GM23338 (cell line): ENCODE measurements at regions not wholly inside any gene's neighbourhood (a gene's known extent, or its start where the extent isn't known, plus 50 kb on each side); places are given as distances from the start of the nearest gene placed in this dataset.

Source experiments
- ATAC-seq: fragments of 200-7000 bp; cut with Tn5 transposase; 3 replicates; pipeline ENCODE4 v1.9.1; 2020
- DNase-seq: peaks from one replicate; pipeline ENCODE4 v3.0.0-alpha.2; 2015; ENCODE audit warnings: low spot score
- H2AFZ ChIP-seq: fragments of 200-600 bp; sonication (generic); 2 replicates; pipeline ENCODE4 v1.8.0; 2016; ENCODE audit warnings: antibody characterized with exemption, mild to moderate bottlenecking, moderate library complexity
- H3F3A ChIP-seq: fragments of 200-600 bp; sonication (generic); replicated peaks from 2 replicates; pipeline ENCODE4 v1.8.0; 2017; ENCODE audit warnings: antibody characterized with exemption, mixed run types, low read depth
- H3K27ac ChIP-seq: fragments of 200-600 bp; sonication (generic); 2 replicates; pipeline ENCODE4 v1.6.1; 2016; ENCODE audit warnings: low read depth
- H3K27me3 ChIP-seq: fragments of 200-600 bp; sonication (generic); 2 replicates; pipeline ENCODE4 v1.8.0; 2016; ENCODE audit warnings: mild to moderate bottlenecking, mixed run types, moderate library complexity; ENCODE audit not compliant: insufficient read depth
- H3K36me3 ChIP-seq: fragments of 200-600 bp; sonication (generic); 2 replicates; pipeline ENCODE4 v1.8.0; 2016; ENCODE audit warnings: mild to moderate bottlenecking; ENCODE audit not compliant: insufficient read depth
- H3K4me1 ChIP-seq: fragments of 200-600 bp; sonication (generic); 2 replicates; pipeline ENCODE4 v1.8.0; 2016; ENCODE audit warnings: mild to moderate bottlenecking, moderate library complexity; ENCODE audit not compliant: insufficient read depth
- H3K4me2 ChIP-seq: fragments of 200-600 bp; sonication (generic); 2 replicates; pipeline ENCODE4 v1.7.1; 2017; ENCODE audit warnings: mixed run types
- H3K4me3 ChIP-seq: fragments of 200-600 bp; sonication (generic); 2 replicates; pipeline ENCODE4 v1.6.1; 2016; ENCODE audit warnings: mixed run types
- H3K79me2 ChIP-seq: fragments of 200-600 bp; sonication (generic); replicated peaks from 2 replicates; pipeline ENCODE4 v1.8.0; 2017; ENCODE audit warnings: mild to moderate bottlenecking; ENCODE audit not compliant: insufficient read depth
- H3K9me2 ChIP-seq: fragments of 200-600 bp; sonication (generic); 2 replicates; pipeline ENCODE4 v1.8.0; 2017; ENCODE audit not compliant: insufficient read depth
- H4K20me1 ChIP-seq: fragments of 200-600 bp; sonication (generic); replicated peaks from 2 replicates; pipeline ENCODE4 v1.8.0; 2017; ENCODE audit warnings: mild to moderate bottlenecking; ENCODE audit not compliant: insufficient read depth
- H3K27ac Mint-ChIP-seq: 2 replicates; pipeline ENCODE4 v1.8.0; 2020; ENCODE audit warnings: inconsistent platforms, mild to moderate bottlenecking, moderate library complexity, mixed read lengths
- H3K27me3 Mint-ChIP-seq: 3 replicates; pipeline ENCODE4 v1.8.0; 2022; ENCODE audit warnings: low read depth, mild to moderate bottlenecking, moderate library complexity, mixed read lengths, inconsistent platforms; ENCODE audit not compliant: insufficient read depth, poor library complexity
- H3K36me3 Mint-ChIP-seq: 3 replicates; pipeline ENCODE4 v1.8.0; 2021; ENCODE audit warnings: low read depth, mild to moderate bottlenecking, inconsistent platforms, moderate library complexity, mixed read lengths
- H3K4me1 Mint-ChIP-seq: 3 replicates; pipeline ENCODE4 v1.8.0; 2020; ENCODE audit warnings: mild to moderate bottlenecking, inconsistent platforms, mixed read lengths
- H3K4me3 Mint-ChIP-seq: 3 replicates; pipeline ENCODE4 v1.8.0; 2021; ENCODE audit warnings: moderate library complexity, mild to moderate bottlenecking, inconsistent platforms, mixed read lengths
- H3K9me3 Mint-ChIP-seq: 3 replicates; pipeline ENCODE4 v1.8.0; 2020; ENCODE audit warnings: moderate library complexity, mild to moderate bottlenecking, inconsistent platforms, mixed read lengths
- EZH2 ChIP-seq: fragments of 200-600 bp; sonication (generic); IDR thresholded peaks from one replicate; pipeline ENCODE4 v1.8.0; 2017; ENCODE audit warnings: antibody characterized with exemption, mild to moderate bottlenecking, low read depth; ENCODE audit not compliant: unreplicated experiment
- POLR2AphosphoS5 ChIP-seq: IDR thresholded peaks from 2 replicates; pipeline ENCODE4 v1.6.1; 2016; ENCODE audit warnings: antibody characterized with exemption, low read depth
- STAT1 ChIP-seq: IDR thresholded peaks from one replicate; pipeline ENCODE4 v1.6.1; 2016; ENCODE audit warnings: antibody characterized with exemption; ENCODE audit not compliant: unreplicated experiment
- ZNF114 ChIP-seq: fragments of 250-450 bp; sonication (Bioruptor Pico); IDR thresholded peaks from 2 replicates; pipeline ENCODE4 v1.5.0; 2020; ENCODE audit warnings: mild to moderate bottlenecking, moderate library complexity
- ZNF331 ChIP-seq: fragments of 250-450 bp; sonication (Bioruptor Pico); IDR thresholded peaks from 2 replicates; pipeline ENCODE4 v1.5.0; 2020; ENCODE audit warnings: low read depth, mild to moderate bottlenecking, moderate library complexity
- TF ChIP-seq, protein P1 (sequence below): IDR thresholded peaks from one replicate; pipeline ENCODE4 v1.6.1; 2018; ENCODE audit warnings: antibody characterized with exemption; ENCODE audit not compliant: unreplicated experiment
- TF ChIP-seq, protein P2 (sequence below): fragments of 250-450 bp; sonication (Bioruptor Pico); IDR thresholded peaks from 2 replicates; pipeline ENCODE4 v1.5.0; 2020; ENCODE audit warnings: mild to moderate bottlenecking, moderate library complexity
- TF ChIP-seq, protein P3 (sequence below), 2 experiments: fragments of 200-600 bp in 1 of 2; sonication (generic) in 1 of 2; conservative IDR thresholded peaks; 2 replicates each; pipeline versions ENCODE4 v1.5.1 to v1.6.1; 2016 to 2017; ENCODE audit warnings: antibody characterized with exemption in 2 of 2, low read depth in 2 of 2, mild to moderate bottlenecking in 2 of 2, moderate library complexity in 1 of 2

DNA sequence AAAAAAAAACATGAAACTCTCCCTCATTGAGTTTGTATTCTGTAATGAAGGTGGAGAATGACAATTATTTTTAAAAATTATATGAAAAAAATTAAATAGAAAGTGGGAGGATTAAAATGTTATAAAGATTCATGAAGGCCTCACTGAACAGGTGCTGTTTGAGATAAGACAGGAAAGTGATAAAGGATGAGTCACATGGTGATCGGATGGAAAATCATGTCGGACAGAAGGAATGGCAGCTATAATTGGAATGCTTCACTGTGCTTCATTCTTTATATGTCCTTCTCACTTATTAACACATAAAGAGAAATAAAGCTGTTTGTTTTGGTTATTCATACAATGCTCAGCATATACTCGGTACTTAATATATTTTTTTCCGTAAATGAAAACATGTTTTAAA lies 464.5 kb upstream of the RGMB start (continued):
- TF ChIP-seq, protein P1, sequence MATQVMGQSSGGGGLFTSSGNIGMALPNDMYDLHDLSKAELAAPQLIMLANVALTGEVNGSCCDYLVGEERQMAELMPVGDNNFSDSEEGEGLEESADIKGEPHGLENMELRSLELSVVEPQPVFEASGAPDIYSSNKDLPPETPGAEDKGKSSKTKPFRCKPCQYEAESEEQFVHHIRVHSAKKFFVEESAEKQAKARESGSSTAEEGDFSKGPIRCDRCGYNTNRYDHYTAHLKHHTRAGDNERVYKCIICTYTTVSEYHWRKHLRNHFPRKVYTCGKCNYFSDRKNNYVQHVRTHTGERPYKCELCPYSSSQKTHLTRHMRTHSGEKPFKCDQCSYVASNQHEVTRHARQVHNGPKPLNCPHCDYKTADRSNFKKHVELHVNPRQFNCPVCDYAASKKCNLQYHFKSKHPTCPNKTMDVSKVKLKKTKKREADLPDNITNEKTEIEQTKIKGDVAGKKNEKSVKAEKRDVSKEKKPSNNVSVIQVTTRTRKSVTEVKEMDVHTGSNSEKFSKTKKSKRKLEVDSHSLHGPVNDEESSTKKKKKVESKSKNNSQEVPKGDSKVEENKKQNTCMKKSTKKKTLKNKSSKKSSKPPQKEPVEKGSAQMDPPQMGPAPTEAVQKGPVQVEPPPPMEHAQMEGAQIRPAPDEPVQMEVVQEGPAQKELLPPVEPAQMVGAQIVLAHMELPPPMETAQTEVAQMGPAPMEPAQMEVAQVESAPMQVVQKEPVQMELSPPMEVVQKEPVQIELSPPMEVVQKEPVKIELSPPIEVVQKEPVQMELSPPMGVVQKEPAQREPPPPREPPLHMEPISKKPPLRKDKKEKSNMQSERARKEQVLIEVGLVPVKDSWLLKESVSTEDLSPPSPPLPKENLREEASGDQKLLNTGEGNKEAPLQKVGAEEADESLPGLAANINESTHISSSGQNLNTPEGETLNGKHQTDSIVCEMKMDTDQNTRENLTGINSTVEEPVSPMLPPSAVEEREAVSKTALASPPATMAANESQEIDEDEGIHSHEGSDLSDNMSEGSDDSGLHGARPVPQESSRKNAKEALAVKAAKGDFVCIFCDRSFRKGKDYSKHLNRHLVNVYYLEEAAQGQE, result no peak
- no peak for TF ChIP-seq STAT1

DNA sequence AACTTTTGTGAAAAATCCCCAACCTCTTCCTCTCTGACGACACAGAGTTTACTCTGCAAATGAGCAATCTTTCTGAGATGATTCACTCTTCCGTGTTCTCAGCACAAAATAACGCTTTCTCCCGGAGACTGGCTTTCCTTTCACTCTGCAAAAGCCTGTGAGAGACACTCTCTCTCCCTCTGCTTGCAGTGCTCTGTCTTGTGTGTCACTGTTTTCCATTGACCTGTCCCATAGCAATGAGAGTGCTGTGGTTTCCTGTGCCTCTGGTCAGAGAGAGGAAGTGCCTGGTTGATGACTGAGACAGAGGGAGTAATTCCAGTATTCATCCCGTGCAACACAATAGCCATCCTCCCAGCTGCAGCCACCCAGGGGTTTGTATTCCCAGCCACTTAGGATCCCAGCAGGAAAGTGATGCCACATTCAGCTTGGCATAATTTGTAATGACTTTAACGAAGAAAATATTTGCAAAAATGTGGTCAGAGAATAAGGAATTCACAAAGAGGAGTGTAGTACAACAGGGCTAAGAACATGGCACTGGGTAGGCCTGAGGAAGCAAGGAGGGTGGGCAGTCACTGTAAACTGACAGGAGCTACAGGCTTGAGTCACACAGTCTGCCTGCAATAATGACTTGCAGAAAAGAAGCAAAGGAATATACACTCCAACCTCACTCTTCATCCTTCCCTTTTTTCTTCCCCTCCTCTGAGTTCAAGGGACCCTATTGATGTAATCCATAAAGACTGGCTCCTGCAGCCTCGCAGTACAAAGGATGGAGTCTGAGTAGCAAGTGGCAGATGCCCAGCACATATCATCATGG lies 463.5 kb upstream of the RGMB start:
- H3K4me2 ChIP-seq, result peak overlapping the region; percentile 18
- H3K27ac ChIP-seq, result peak overlapping the region; percentile 52; the same call in 1 of the 2 replicates
- ATAC-seq, result peak; percentile 99
- no peaks in the 10 kb centered on the region for H3F3A ChIP-seq
- H3K4me3 Mint-ChIP-seq, result peak overlapping the region; percentile 5; the same call in 1 of the 3 replicates
- peak overlapping the region; percentile 54; the same call in 1 of the 2 replicates for H2AFZ ChIP-seq
- H3K27ac Mint-ChIP-seq, result peak overlapping the region; percentile 92
- H3K4me1 ChIP-seq, result peaks cover 15% of the 10 kb centered on the region
- no peaks in the 10 kb centered on the region for H3K36me3 Mint-ChIP-seq
- H3K4me1 Mint-ChIP-seq, result peaks cover 14% of the 10 kb centered on the region
- no peaks in the 10 kb centered on the region for H3K36me3 ChIP-seq
- peak; percentile 68 for DNase-seq
- no peaks in the 10 kb centered on the region for H3K9me3 Mint-ChIP-seq
- H3K4me3 ChIP-seq, result no peak overlapping the region
- H4K20me1 ChIP-seq, result no peaks in the 10 kb centered on the region
- peaks cover 2% of the 10 kb centered on the region for H3K27me3 Mint-ChIP-seq
- no peaks in the 10 kb centered on the region for H3K27me3 ChIP-seq
- no peaks in the 10 kb centered on the region for H3K79me2 ChIP-seq
- no peaks in the 10 kb centered on the region for H3K9me2 ChIP-seq
- TF ChIP-seq ZNF331 (CRISPR knock-in tag), result no peak
- TF ChIP-seq, protein P2, sequence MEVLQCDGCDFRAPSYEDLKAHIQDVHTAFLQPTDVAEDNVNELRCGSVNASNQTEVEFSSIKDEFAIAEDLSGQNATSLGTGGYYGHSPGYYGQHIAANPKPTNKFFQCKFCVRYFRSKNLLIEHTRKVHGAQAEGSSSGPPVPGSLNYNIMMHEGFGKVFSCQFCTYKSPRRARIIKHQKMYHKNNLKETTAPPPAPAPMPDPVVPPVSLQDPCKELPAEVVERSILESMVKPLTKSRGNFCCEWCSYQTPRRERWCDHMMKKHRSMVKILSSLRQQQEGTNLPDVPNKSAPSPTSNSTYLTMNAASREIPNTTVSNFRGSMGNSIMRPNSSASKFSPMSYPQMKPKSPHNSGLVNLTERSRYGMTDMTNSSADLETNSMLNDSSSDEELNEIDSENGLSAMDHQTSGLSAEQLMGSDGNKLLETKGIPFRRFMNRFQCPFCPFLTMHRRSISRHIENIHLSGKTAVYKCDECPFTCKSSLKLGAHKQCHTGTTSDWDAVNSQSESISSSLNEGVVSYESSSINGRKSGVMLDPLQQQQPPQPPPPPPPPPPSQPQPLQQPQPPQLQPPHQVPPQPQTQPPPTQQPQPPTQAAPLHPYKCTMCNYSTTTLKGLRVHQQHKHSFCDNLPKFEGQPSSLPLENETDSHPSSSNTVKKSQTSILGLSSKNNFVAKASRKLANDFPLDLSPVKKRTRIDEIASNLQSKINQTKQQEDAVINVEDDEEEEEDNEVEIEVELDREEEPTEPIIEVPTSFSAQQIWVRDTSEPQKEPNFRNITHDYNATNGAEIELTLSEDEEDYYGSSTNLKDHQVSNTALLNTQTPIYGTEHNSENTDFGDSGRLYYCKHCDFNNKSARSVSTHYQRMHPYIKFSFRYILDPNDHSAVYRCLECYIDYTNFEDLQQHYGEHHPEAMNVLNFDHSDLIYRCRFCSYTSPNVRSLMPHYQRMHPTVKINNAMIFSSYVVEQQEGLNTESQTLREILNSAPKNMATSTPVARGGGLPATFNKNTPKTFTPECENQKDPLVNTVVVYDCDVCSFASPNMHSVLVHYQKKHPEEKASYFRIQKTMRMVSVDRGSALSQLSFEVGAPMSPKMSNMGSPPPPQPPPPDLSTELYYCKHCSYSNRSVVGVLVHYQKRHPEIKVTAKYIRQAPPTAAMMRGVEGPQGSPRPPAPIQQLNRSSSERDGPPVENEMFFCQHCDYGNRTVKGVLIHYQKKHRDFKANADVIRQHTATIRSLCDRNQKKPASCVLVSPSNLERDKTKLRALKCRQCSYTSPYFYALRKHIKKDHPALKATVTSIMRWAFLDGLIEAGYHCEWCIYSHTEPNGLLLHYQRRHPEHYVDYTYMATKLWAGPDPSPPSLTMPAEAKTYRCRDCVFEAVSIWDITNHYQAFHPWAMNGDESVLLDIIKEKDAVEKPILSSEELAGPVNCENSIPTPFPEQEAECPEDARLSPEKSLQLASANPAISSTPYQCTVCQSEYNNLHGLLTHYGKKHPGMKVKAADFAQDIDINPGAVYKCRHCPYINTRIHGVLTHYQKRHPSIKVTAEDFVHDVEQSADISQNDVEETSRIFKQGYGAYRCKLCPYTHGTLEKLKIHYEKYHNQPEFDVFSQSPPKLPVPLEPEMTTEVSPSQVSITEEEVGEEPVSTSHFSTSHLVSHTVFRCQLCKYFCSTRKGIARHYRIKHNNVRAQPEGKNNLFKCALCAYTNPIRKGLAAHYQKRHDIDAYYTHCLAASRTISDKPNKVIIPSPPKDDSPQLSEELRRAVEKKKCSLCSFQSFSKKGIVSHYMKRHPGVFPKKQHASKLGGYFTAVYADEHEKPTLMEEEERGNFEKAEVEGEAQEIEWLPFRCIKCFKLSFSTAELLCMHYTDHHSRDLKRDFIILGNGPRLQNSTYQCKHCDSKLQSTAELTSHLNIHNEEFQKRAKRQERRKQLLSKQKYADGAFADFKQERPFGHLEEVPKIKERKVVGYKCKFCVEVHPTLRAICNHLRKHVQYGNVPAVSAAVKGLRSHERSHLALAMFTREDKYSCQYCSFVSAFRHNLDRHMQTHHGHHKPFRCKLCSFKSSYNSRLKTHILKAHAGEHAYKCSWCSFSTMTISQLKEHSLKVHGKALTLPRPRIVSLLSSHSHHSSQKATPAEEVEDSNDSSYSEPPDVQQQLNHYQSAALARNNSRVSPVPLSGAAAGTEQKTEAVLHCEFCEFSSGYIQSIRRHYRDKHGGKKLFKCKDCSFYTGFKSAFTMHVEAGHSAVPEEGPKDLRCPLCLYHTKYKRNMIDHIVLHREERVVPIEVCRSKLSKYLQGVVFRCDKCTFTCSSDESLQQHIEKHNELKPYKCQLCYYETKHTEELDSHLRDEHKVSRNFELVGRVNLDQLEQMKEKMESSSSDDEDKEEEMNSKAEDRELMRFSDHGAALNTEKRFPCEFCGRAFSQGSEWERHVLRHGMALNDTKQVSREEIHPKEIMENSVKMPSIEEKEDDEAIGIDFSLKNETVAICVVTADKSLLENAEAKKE, result 0 out of 2 replicates have a peak, but pooled peaks have one; percentile 18
- TF ChIP-seq STAT1, result no peak
- TF ChIP-seq, protein P3, sequence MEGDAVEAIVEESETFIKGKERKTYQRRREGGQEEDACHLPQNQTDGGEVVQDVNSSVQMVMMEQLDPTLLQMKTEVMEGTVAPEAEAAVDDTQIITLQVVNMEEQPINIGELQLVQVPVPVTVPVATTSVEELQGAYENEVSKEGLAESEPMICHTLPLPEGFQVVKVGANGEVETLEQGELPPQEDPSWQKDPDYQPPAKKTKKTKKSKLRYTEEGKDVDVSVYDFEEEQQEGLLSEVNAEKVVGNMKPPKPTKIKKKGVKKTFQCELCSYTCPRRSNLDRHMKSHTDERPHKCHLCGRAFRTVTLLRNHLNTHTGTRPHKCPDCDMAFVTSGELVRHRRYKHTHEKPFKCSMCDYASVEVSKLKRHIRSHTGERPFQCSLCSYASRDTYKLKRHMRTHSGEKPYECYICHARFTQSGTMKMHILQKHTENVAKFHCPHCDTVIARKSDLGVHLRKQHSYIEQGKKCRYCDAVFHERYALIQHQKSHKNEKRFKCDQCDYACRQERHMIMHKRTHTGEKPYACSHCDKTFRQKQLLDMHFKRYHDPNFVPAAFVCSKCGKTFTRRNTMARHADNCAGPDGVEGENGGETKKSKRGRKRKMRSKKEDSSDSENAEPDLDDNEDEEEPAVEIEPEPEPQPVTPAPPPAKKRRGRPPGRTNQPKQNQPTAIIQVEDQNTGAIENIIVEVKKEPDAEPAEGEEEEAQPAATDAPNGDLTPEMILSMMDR (conservative IDR thresholded peaks at IDR 0.05; ENCODE audit: low read depth in 2 of 2), result no peak
- TF ChIP-seq ZNF114 (CRISPR knock-in tag), result no peak
- no peak for TF ChIP-seq EZH2
- TF ChIP-seq, protein P1, result no peak
- no peak for TF ChIP-seq POLR2AphosphoS5
